Hepatocyte (in vitro differentiated cells): ENCODE measurements at regions not wholly inside any gene's neighbourhood (a gene's known extent, or its start where the extent isn't known, plus 50 kb on each side); places are given as distances from the start of the nearest gene placed in this dataset.

Source experiments
- DNase-seq: peaks from one replicate; pipeline ENCODE4 v3.0.0-alpha.2; 2016; ENCODE audit warnings: low spot score
- H2AFZ ChIP-seq: fragments of 200-600 bp; sonication (generic); 2 replicates; pipeline ENCODE4 v1.6.0; 2016; ENCODE audit warnings: antibody characterized with exemption, mild to moderate bottlenecking
- H3K27ac ChIP-seq: fragments of 200-600 bp; sonication (generic); 2 replicates; pipeline ENCODE4 v1.5.1; 2016; ENCODE audit warnings: mild to moderate bottlenecking
- H3K27me3 ChIP-seq: fragments of 200-600 bp; sonication (generic); 2 replicates; pipeline ENCODE4 v1.6.1; 2016
- H3K36me3 ChIP-seq: fragments of 200-600 bp; sonication (generic); replicated peaks from 2 replicates; pipeline ENCODE4 v1.5.1; 2016; ENCODE audit warnings: low read depth; ENCODE audit not compliant: insufficient read depth
- H3K4me1 ChIP-seq: fragments of 200-600 bp; sonication (generic); 2 replicates; pipeline ENCODE4 v1.5.1; 2016; ENCODE audit warnings: mild to moderate bottlenecking, moderate library complexity; ENCODE audit not compliant: insufficient read depth
- H3K4me2 ChIP-seq: fragments of 200-600 bp; sonication (generic); 2 replicates; pipeline ENCODE4 v1.6.0; 2016
- H3K4me3 ChIP-seq: fragments of 200-600 bp; sonication (generic); 2 replicates; pipeline ENCODE4 v1.5.1; 2016; ENCODE audit warnings: mild to moderate bottlenecking
- H3K79me2 ChIP-seq: fragments of 200-600 bp; sonication (generic); 2 replicates; pipeline ENCODE4 v1.6.0; 2017; ENCODE audit warnings: mild to moderate bottlenecking
- H3K9me2 ChIP-seq: fragments of 200-600 bp; sonication (generic); replicated peaks from 2 replicates; pipeline ENCODE4 v1.6.0; 2017; ENCODE audit warnings: mild to moderate bottlenecking; ENCODE audit not compliant: insufficient read depth
- H3K9me3 ChIP-seq: fragments of 200-600 bp; sonication (generic); 2 replicates; pipeline ENCODE4 v1.5.1; 2016; ENCODE audit warnings: low read depth, mild to moderate bottlenecking
- H4K20me1 ChIP-seq: fragments of 200-600 bp; sonication (generic); 2 replicates; pipeline ENCODE4 v1.6.0; 2016; ENCODE audit warnings: mild to moderate bottlenecking; ENCODE audit not compliant: insufficient read depth, poor library complexity, severe bottlenecking
- EZH2 ChIP-seq: fragments of 200-600 bp; sonication (generic); IDR thresholded peaks from 2 replicates; pipeline ENCODE4 v1.6.1; 2016; ENCODE audit warnings: antibody characterized with exemption, mild to moderate bottlenecking, borderline replicate concordance
- EZH2phosphoT487 ChIP-seq: fragments of 200-600 bp; sonication (generic); IDR thresholded peaks from one replicate; pipeline ENCODE4 v1.6.1; 2018; ENCODE audit warnings: antibody characterized with exemption, mild to moderate bottlenecking, low read depth, moderate library complexity; ENCODE audit not compliant: unreplicated experiment, severe bottlenecking
- WGBS: methylation state at CpG from one replicate; pipeline ENCODE4 v1.1.6; 2016; ENCODE audit warnings: low lambda C conversion rate; ENCODE audit errors: missing lambda C conversion rate; 5-methylcytosine and 5-hydroxymethylcytosine counted together
- TF ChIP-seq, protein P1 (sequence below): fragments of 200-600 bp; sonication (generic); IDR thresholded peaks from 2 replicates; pipeline ENCODE4 v1.5.1; 2016; ENCODE audit warnings: antibody characterized with exemption, mild to moderate bottlenecking; ENCODE audit not compliant: poor library complexity

DNA sequence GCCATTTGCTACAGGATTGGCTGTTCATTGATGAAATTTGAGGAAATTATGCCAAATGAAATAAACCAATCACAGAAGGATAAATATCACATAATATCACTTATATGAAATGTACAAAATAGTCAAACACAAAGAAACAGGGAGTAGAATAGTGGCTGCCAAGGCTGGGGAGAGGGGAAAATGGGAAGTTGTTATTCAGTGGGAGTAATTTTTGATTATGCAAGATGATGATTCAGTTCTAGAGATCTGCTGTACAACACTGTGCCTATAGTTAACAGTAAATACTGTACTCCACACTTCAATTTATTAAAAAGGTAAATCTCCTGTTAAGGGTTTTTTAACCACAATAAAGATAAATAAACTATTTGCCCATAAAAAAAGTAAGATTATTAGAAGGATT lies 101.1 kb downstream of the TMA16 start:
- no peak overlapping the region for H3K4me2 ChIP-seq
- no peaks in the 10 kb centered on the region for H3K36me3 ChIP-seq
- H3K27ac ChIP-seq: no peak overlapping the region
- H3K4me3 ChIP-seq: no peak overlapping the region
- H4K20me1 ChIP-seq: no peaks in the 10 kb centered on the region
- TF ChIP-seq, protein P1, sequence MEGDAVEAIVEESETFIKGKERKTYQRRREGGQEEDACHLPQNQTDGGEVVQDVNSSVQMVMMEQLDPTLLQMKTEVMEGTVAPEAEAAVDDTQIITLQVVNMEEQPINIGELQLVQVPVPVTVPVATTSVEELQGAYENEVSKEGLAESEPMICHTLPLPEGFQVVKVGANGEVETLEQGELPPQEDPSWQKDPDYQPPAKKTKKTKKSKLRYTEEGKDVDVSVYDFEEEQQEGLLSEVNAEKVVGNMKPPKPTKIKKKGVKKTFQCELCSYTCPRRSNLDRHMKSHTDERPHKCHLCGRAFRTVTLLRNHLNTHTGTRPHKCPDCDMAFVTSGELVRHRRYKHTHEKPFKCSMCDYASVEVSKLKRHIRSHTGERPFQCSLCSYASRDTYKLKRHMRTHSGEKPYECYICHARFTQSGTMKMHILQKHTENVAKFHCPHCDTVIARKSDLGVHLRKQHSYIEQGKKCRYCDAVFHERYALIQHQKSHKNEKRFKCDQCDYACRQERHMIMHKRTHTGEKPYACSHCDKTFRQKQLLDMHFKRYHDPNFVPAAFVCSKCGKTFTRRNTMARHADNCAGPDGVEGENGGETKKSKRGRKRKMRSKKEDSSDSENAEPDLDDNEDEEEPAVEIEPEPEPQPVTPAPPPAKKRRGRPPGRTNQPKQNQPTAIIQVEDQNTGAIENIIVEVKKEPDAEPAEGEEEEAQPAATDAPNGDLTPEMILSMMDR: no peak
- no peak for TF ChIP-seq EZH2
- no peak for TF ChIP-seq EZH2phosphoT487
- no peaks in the 10 kb centered on the region for H3K9me2 ChIP-seq
- H2AFZ ChIP-seq: no peak overlapping the region
- no peaks in the 10 kb centered on the region for H3K9me3 ChIP-seq
- H3K27me3 ChIP-seq: no peaks in the 10 kb centered on the region
- no peaks in the 10 kb centered on the region for H3K79me2 ChIP-seq
- H3K4me1 ChIP-seq: no peaks in the 10 kb centered on the region
- no peak for DNase-seq

DNA sequence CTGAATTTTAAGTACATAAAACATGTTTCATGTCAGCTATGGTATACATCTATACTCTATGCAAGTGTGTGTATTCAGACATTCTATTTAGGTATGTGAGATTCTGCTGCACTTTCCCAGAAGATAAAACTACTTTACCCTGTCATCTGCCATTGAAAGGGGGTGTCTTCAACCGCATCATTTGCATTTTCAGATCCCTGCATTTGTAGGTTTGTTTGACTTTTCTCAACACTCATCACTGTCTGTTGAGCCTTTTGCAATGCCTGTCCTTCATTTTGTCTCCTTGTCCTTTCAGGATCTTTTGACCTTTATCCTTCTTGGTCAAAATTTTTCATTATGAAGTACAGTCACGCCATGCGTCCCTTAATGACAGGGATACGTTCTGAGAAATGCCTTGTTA lies 103.5 kb downstream of the TMA16 start:
- H2AFZ ChIP-seq: no peak overlapping the region
- WGBS: 92% methylated on average over 4 of the region's 4 CpGs
- no peak overlapping the region for H3K27ac ChIP-seq
- no peak overlapping the region for H3K4me2 ChIP-seq
- DNase-seq: no peak
- no peak for TF ChIP-seq EZH2
- TF ChIP-seq, protein P1: no peak
- H3K4me1 ChIP-seq: no peaks in the 10 kb centered on the region
- no peak overlapping the region for H3K4me3 ChIP-seq
- no peaks in the 10 kb centered on the region for H3K9me3 ChIP-seq
- no peaks in the 10 kb centered on the region for H3K36me3 ChIP-seq
- H3K27me3 ChIP-seq: no peaks in the 10 kb centered on the region
- no peaks in the 10 kb centered on the region for H3K9me2 ChIP-seq
- H4K20me1 ChIP-seq: no peaks in the 10 kb centered on the region
- no peaks in the 10 kb centered on the region for H3K79me2 ChIP-seq

DNA sequence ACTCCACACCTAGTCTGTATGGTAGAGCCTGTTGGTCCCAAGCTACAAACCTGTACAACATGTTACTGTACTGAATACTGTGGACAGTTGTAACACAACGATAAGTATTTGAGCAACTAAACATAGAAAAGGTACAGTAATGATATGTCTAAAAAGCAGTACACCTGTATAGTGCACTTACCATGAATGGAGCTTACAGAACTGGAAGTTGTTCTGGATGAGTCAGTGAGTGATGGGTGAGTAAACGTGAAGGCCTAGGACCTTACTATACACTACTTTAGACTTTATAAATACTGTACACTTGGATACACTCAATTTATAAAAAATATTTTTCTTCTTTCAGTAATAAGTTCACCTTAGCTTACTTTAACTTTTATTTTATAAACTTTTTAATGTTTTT lies 104.0 kb downstream of the TMA16 start:
- Histone ChIP-seq H3K79me2 (no peaks in the 10 kb centered on the region), H2AFZ (no peak overlapping the region), H3K4me1 (no peaks in the 10 kb centered on the region), H3K9me3 (no peaks in the 10 kb centered on the region), H3K9me2 (no peaks in the 10 kb centered on the region), H3K36me3 (no peaks in the 10 kb centered on the region), H3K27ac (no peak overlapping the region), H3K4me2 (no peak overlapping the region), H3K4me3 (no peak overlapping the region), H4K20me1 (no peaks in the 10 kb centered on the region), H3K27me3 (no peaks in the 10 kb centered on the region)
- WGBS: 94% methylated on average over 2 of the region's 2 CpGs
- no peak for DNase-seq
- no peak for TF ChIP-seq EZH2
- TF ChIP-seq EZH2phosphoT487: no peak
- TF ChIP-seq, protein P1: no peak

GRCh38 chr4:163600727-163601126 lies 106.2 kb downstream of the TMA16 start:
- H3K9me2 ChIP-seq: no peaks in the 10 kb centered on the region
- H3K27ac ChIP-seq: no peak overlapping the region
- H3K9me3 ChIP-seq: no peaks in the 10 kb centered on the region
- 84% methylated on average over 6 of the region's 6 CpGs for WGBS
- H3K27me3 ChIP-seq: no peaks in the 10 kb centered on the region
- H3K4me2 ChIP-seq: no peak overlapping the region
- H3K4me1 ChIP-seq: no peaks in the 10 kb centered on the region
- H4K20me1 ChIP-seq: no peaks in the 10 kb centered on the region
- H3K36me3 ChIP-seq: no peaks in the 10 kb centered on the region
- H2AFZ ChIP-seq: no peak overlapping the region
- TF ChIP-seq EZH2phosphoT487 (no peak), EZH2 (no peak)
- TF ChIP-seq, protein P1: no peak
- no peak overlapping the region for H3K4me3 ChIP-seq
- no peak for DNase-seq
- no peaks in the 10 kb centered on the region for H3K79me2 ChIP-seq
